Stomach (tissue), 4 donors: ENCODE measurements at regions not wholly inside any gene's neighbourhood (a gene's known extent, or its start where the extent isn't known, plus 50 kb on each side); places are given as distances from the start of the nearest gene placed in this dataset.

Experiments
- CTCF ChIP-seq, 7 experiments: fragments of 450-650 bp in 4 of 7; fragments of 200-600 bp in 3 of 7; sonication (generic) in 3 of 7; IDR thresholded peaks; one replicate each; pipeline ENCODE4 v1.5.1; 2016 to 2019; ENCODE audit warnings: antibody characterized with exemption in 7 of 7, control low read depth in 2 of 7, mild to moderate bottlenecking in 1 of 7
- POLR2A ChIP-seq, 4 donors: fragments of 450-650 bp; IDR thresholded peaks; one replicate each; pipeline ENCODE4 v1.6.1; 2016; ENCODE audit warnings: antibody characterized with exemption in 4 of 4, control low read depth in 2 of 4, mild to moderate bottlenecking in 1 of 4, moderate library complexity in 1 of 4
- POLR2AphosphoS5 ChIP-seq, 3 donors: sonication (generic); formaldehyde crosslinking; IDR thresholded peaks; one replicate each; pipeline ENCODE4 v1.6.1; 2016; ENCODE audit warnings: antibody characterized with exemption in 3 of 3

- TF ChIP-seq CTCF (IDR thresholded peaks at IDR 0.05) (no peak), POLR2AphosphoS5 (IDR thresholded peaks at IDR 0.05) (no peak), POLR2A (IDR thresholded peaks at IDR 0.05) (no peak)
Observed at GRCh38 chr16:35745821-35746248, 2286.4 kb downstream of the TP53TG3F start.
